Endothelial cell of umbilical vein (primary cell): ENCODE measurements at regions not wholly inside any gene's neighbourhood (a gene's known extent, or its start where the extent isn't known, plus 50 kb on each side); places are given as distances from the start of the nearest gene placed in this dataset.

Source experiments
- BruUV-seq: library from RNA; stranded (reverse); fragments of 400-500 nt; replicated peaks from 2 replicates; lab custom pipeline; 2021; lab: Mats Ljungman, UMichigan
- CTCF ChIA-PET: fragments of 300-600, 350-600 bp; sonication (Branson Sonifier 250); formaldehyde crosslinking; loops from one replicate; lab custom pipeline; 2021; ENCODE audit warnings: antibody characterized with exemption, inconsistent platforms; lab: Charles Lee
- POLR2A ChIA-PET: fragments of 300-600, 350-600 bp; sonication (Branson Sonifier 250); formaldehyde crosslinking; loops from one replicate; lab custom pipeline; 2021; ENCODE audit warnings: antibody characterized with exemption, inconsistent platforms; lab: Charles Lee
- DNase-seq: peaks from one replicate; pipeline ENCODE4 v3.0.0-alpha.2; 2011; ENCODE audit warnings: low read depth, low spot score
- FAIRE-seq: peaks from 2 replicates; lab custom pipeline; 2011; peaks lifted over from hg19 to GRCh38; lab: Jason Lieb, UNC
- H2AFZ ChIP-seq: 2 replicates; pipeline ENCODE4 v1.6.0; 2012; ENCODE audit warnings: low read depth, low read length, control low read depth, inconsistent platforms
- H3K27ac ChIP-seq: 2 replicates; pipeline ENCODE4 v1.5.1; 2011; ENCODE audit warnings: low read depth, mild to moderate bottlenecking, control low read depth, low read length, moderate library complexity; ENCODE audit not compliant: insufficient read depth
- H3K27me3 ChIP-seq, 2 experiments: 2 replicates each; pipeline versions ENCODE4 v1.6.0 to v1.6.1; 2011; ENCODE audit warnings: low read length in 2 of 2, mixed read lengths in 1 of 2; ENCODE audit not compliant: control insufficient read depth in 2 of 2, insufficient read depth in 2 of 2
- H3K36me3 ChIP-seq, 2 experiments: 2 replicates in 1 of 2; 3 replicates in 1 of 2; pipeline ENCODE4 v1.5.1; 2011; ENCODE audit warnings: low read length in 2 of 2, mild to moderate bottlenecking in 1 of 2, moderate library complexity in 1 of 2; ENCODE audit not compliant: control insufficient read depth in 2 of 2, insufficient read depth in 2 of 2; ENCODE audit errors: extremely low read depth in 1 of 2
- H3K4me1 ChIP-seq: 3 replicates; pipeline ENCODE4 v1.5.1; 2011; ENCODE audit warnings: mild to moderate bottlenecking, low read length; ENCODE audit not compliant: control insufficient read depth, insufficient read depth; ENCODE audit errors: extremely low read depth
- H3K4me2 ChIP-seq: 2 replicates; pipeline ENCODE4 v1.6.1; 2011; ENCODE audit warnings: low read length, control low read depth, mixed read lengths; ENCODE audit not compliant: insufficient read depth
- H3K4me3 ChIP-seq, 3 experiments: fragments of 200-600 bp in 1 of 3; sonication (generic), shearing (Covaris generic) in 1 of 3; replicated peaks in 1 of 3; 2 replicates each; pipeline ENCODE4 v1.5.1; 2011 to 2016; ENCODE audit warnings: control low read depth in 3 of 3, low read length in 3 of 3, mild to moderate bottlenecking in 2 of 3, inconsistent platforms in 1 of 3, low read depth in 1 of 3, moderate library complexity in 1 of 3; ENCODE audit not compliant: insufficient read depth in 1 of 3
- H3K79me2 ChIP-seq: 2 replicates; pipeline ENCODE4 v1.6.0; 2012; ENCODE audit warnings: low read length, inconsistent platforms; ENCODE audit not compliant: control insufficient read depth, insufficient read depth
- H3K9ac ChIP-seq: replicated peaks from 2 replicates; pipeline ENCODE3; 2011; ENCODE audit warnings: low read length, control low read depth; ENCODE audit not compliant: insufficient read depth; ENCODE audit errors: extremely low read depth
- H3K9me1 ChIP-seq: replicated peaks from 3 replicates; pipeline ENCODE4 v1.6.0; 2011; ENCODE audit warnings: mild to moderate bottlenecking, low read length; ENCODE audit not compliant: control insufficient read depth, insufficient read depth; ENCODE audit errors: extremely low read depth
- H3K9me3 ChIP-seq: replicated peaks from 2 replicates; pipeline ENCODE4 v1.5.1; 2012; ENCODE audit warnings: low read length, inconsistent platforms; ENCODE audit not compliant: control insufficient read depth, insufficient read depth
- H4K20me1 ChIP-seq: replicated peaks from 2 replicates; pipeline ENCODE3; 2011; ENCODE audit warnings: mild to moderate bottlenecking, low read length; ENCODE audit not compliant: control insufficient read depth, insufficient read depth; ENCODE audit errors: extremely low read depth
- EZH2 ChIP-seq: IDR thresholded peaks from 2 replicates; pipeline ENCODE4 v1.6.1; 2012; ENCODE audit warnings: borderline replicate concordance, low read depth, mild to moderate bottlenecking, moderate library complexity, low read length, inconsistent platforms; ENCODE audit not compliant: severe bottlenecking
- FOS ChIP-seq: IDR thresholded peaks from 2 replicates; pipeline ENCODE4 v1.6.1; 2011; ENCODE audit warnings: mild to moderate bottlenecking, low read length, moderate library complexity, borderline replicate concordance; ENCODE audit not compliant: insufficient read depth
- GATA2 ChIP-seq: IDR thresholded peaks from 2 replicates; pipeline ENCODE4 v1.7.0; 2011; ENCODE audit warnings: low read depth, mild to moderate bottlenecking, moderate library complexity, mixed read lengths, low read length; ENCODE audit not compliant: insufficient read length, insufficient read depth
- JUN ChIP-seq: IDR thresholded peaks from 2 replicates; pipeline ENCODE4 v1.6.1; 2011; ENCODE audit warnings: borderline replicate concordance, low read depth; ENCODE audit not compliant: insufficient read length, insufficient read depth
- MYC ChIP-seq: IDR thresholded peaks from one replicate; pipeline ENCODE4 v1.6.1; 2011; ENCODE audit warnings: mild to moderate bottlenecking, low read depth, low read length
- POLR2A ChIP-seq: IDR thresholded peaks from 2 replicates; pipeline ENCODE4 v1.6.1; 2012; ENCODE audit warnings: low read depth, mild to moderate bottlenecking, control low read depth, low read length
- POLR2AphosphoS5 ChIP-seq: IDR thresholded peaks from 2 replicates; pipeline ENCODE4 v1.6.1; 2012; ENCODE audit warnings: low read depth, mild to moderate bottlenecking, control low read depth, low read length, moderate library complexity; ENCODE audit not compliant: insufficient read depth
- dilution Hi-C: fragments of 300-500 bp; cut with MboI; formaldehyde crosslinking; loops from one replicate; pipeline ENCODE4 v1.15.0; 2019; ENCODE audit warnings: low sequenced_read_pairs; ENCODE audit not compliant: extremely low pct_ligation_motif_present
- intact Hi-C: fragments of 100-400 bp; cut with micrococcal nuclease; formaldehyde crosslinking; loops from one replicate; pipeline ENCODE4 v1.10.0; 2022
- TF ChIP-seq, protein P1 (sequence below): IDR thresholded peaks from 2 replicates; pipeline ENCODE4 v1.6.1; 2011; ENCODE audit not compliant: insufficient read depth, insufficient read length
- TF ChIP-seq, protein P2 (sequence below), 2 donors: IDR thresholded peaks; 1 replicate in 1 of 2; 2 replicates in 1 of 2; pipeline ENCODE4 v1.5.1; 2011; ENCODE audit warnings: low read length in 2 of 2, mild to moderate bottlenecking in 2 of 2, moderate library complexity in 2 of 2, control low read depth in 1 of 2, inconsistent platforms in 1 of 2, low read depth in 1 of 2; ENCODE audit not compliant: insufficient read depth in 1 of 2; ENCODE audit errors: extremely low read depth in 1 of 2

- BruUV-seq: no TSS peak
- Histone ChIP-seq H3K27ac (no peak overlapping the region), H2AFZ (no peak overlapping the region), H3K27me3 (no peaks in the 10 kb centered on the region), H3K9ac (no peak overlapping the region), H3K4me3 (no peak overlapping the region), H3K79me2 (no peaks in the 10 kb centered on the region), H3K9me1 (no peaks in the 10 kb centered on the region), H4K20me1 (no peaks in the 10 kb centered on the region), H3K4me2 (no peak overlapping the region), H3K4me1 (no peaks in the 10 kb centered on the region), H3K9me3 (no peaks in the 10 kb centered on the region), H3K36me3 (no peaks in the 10 kb centered on the region)
- TF ChIP-seq, protein P1, sequence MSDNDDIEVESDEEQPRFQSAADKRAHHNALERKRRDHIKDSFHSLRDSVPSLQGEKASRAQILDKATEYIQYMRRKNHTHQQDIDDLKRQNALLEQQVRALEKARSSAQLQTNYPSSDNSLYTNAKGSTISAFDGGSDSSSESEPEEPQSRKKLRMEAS: no peak
- no peak for TF ChIP-seq POLR2A
- TF ChIP-seq EZH2: no peak
- no peak for TF ChIP-seq GATA2
- no peak for TF ChIP-seq FOS
- ChIA-PET CTCF (interaction anchor here (1.1 kb wide), 1 partner anchor 10 kb away, joined by 4 read pairs; no protein-coding TSS in a partner anchor), POLR2A (no interaction called here)
- FAIRE-seq: no peak
- intact Hi-C loops: no loop called here
- DNase-seq: no peak
- dilution Hi-C loops: no loop called here
Observed at GRCh38 chr6:15977050-15977449, 151.8 kb upstream of the MYLIP start.

DNA sequence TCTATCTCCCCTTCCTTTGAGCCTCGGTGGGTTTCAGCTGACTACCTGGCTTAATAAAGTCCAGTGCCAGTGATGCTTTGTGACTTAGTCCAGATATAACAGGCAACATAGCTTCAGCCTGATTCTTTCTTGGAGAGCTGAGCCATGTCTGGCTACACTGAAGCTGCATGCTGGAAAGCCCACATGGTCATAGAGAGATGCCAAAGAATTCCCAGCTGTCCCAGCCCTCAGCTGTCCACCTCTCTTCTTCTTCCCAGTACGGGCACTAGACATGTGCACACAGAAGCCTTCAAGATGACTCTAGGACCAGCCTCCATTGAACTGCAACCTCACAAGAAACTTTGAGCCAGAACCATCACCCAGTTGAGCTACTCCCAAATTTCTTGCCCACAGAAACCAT, 154.1 kb upstream of the MYLIP start:
- DNase-seq (no peak), FAIRE-seq (no peak)
- H3K27ac ChIP-seq: no peak overlapping the region
- dilution Hi-C loops: no loop called here
- no peak overlapping the region for H3K9ac ChIP-seq
- no peak for TF ChIP-seq POLR2AphosphoS5
- no peak for TF ChIP-seq EZH2
- TF ChIP-seq JUN: no peak
- TF ChIP-seq MYC: no peak
- TF ChIP-seq, protein P2, sequence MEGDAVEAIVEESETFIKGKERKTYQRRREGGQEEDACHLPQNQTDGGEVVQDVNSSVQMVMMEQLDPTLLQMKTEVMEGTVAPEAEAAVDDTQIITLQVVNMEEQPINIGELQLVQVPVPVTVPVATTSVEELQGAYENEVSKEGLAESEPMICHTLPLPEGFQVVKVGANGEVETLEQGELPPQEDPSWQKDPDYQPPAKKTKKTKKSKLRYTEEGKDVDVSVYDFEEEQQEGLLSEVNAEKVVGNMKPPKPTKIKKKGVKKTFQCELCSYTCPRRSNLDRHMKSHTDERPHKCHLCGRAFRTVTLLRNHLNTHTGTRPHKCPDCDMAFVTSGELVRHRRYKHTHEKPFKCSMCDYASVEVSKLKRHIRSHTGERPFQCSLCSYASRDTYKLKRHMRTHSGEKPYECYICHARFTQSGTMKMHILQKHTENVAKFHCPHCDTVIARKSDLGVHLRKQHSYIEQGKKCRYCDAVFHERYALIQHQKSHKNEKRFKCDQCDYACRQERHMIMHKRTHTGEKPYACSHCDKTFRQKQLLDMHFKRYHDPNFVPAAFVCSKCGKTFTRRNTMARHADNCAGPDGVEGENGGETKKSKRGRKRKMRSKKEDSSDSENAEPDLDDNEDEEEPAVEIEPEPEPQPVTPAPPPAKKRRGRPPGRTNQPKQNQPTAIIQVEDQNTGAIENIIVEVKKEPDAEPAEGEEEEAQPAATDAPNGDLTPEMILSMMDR (IDR thresholded peaks at IDR 0.05; ENCODE audit: extremely low read depth in 1 of 2, insufficient read depth in 1 of 2, low read depth in 1 of 2, low read length in 2 of 2): no peak
- TF ChIP-seq GATA2: no peak
- TF ChIP-seq, protein P1: no peak
- TF ChIP-seq POLR2A: no peak
- no peak for TF ChIP-seq FOS
- no peaks in the 10 kb centered on the region for H4K20me1 ChIP-seq
- H3K4me1 ChIP-seq: no peaks in the 10 kb centered on the region
- ChIA-PET CTCF (interaction anchor here (1.2 kb wide), 1 partner anchor 22 kb away, joined by 3 read pairs; no protein-coding TSS in a partner anchor), POLR2A (no interaction called here)
- no peak overlapping the region for H3K4me3 ChIP-seq
- no peaks in the 10 kb centered on the region for H3K9me1 ChIP-seq
- no peaks in the 10 kb centered on the region for H3K27me3 ChIP-seq
- no TSS peak for BruUV-seq
- no peak overlapping the region for H2AFZ ChIP-seq
- no peaks in the 10 kb centered on the region for H3K79me2 ChIP-seq
- no peak overlapping the region for H3K4me2 ChIP-seq
- intact Hi-C loops: no loop called here
- no peaks in the 10 kb centered on the region for H3K36me3 ChIP-seq
- no peaks in the 10 kb centered on the region for H3K9me3 ChIP-seq
